Coronary artery (tissue), 2 donors: ENCODE measurements at regions not wholly inside any gene's neighbourhood (a gene's known extent, or its start where the extent isn't known, plus 50 kb on each side); places are given as distances from the start of the nearest gene placed in this dataset.

Experiments used
- DNase-seq: peaks from one replicate; pipeline ENCODE4 v3.0.0-alpha.2; 2017; ENCODE audit warnings: low spot score
- H3K27ac ChIP-seq, 2 donors: fragments of 200-600 bp; sonication (generic); one replicate each; pipeline ENCODE4 v1.5.1; 2016 to 2019
- H3K4me3 ChIP-seq: fragments of 200-600 bp; sonication (generic); 2 replicates; pipeline ENCODE4 v1.5.1; 2016; ENCODE audit warnings: mild to moderate bottlenecking, moderate library complexity
- TF ChIP-seq, protein P1 (sequence below): fragments of 200-600 bp; sonication (generic); IDR thresholded peaks from one replicate; pipeline ENCODE4 v1.5.1; 2019; ENCODE audit warnings: antibody characterized with exemption

DNA sequence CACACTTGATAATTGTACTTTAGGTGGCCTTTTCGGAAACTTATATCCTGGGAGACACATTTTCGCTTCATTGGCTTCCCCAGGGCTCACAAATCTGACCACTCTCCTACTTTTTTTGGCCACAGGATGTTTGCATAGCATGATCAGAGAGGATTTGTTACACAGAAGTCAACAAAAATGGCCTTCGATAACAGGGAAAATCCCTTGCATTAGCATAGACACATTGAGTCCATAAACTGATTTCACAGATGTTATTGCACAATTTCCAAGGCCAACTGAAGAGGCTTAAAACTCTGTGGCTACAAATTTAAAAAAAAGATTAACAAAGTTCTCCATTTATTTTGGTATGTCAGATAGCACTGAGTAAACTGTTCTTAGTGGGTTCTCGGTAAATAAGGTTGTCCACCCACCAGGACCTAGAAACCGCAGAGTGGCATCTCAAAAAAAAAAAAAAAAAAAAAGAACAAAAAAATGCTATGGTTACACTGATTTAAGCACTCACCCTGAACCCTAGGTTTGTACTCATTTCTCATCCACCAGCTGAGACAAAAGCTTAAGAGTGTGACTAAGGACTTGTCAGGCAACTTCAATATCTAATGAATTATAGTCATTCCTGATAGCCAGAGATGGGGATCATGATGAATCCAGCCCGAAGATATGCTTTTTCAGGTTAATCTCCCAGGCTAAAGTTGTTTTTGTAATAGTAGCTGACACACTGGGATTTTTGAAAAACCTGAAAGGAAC is 188.9 kb upstream of the SYNPR start:
- Histone ChIP-seq H3K27ac (no peak overlapping the region), H3K4me3 (no peak overlapping the region)
- TF ChIP-seq, protein P1, sequence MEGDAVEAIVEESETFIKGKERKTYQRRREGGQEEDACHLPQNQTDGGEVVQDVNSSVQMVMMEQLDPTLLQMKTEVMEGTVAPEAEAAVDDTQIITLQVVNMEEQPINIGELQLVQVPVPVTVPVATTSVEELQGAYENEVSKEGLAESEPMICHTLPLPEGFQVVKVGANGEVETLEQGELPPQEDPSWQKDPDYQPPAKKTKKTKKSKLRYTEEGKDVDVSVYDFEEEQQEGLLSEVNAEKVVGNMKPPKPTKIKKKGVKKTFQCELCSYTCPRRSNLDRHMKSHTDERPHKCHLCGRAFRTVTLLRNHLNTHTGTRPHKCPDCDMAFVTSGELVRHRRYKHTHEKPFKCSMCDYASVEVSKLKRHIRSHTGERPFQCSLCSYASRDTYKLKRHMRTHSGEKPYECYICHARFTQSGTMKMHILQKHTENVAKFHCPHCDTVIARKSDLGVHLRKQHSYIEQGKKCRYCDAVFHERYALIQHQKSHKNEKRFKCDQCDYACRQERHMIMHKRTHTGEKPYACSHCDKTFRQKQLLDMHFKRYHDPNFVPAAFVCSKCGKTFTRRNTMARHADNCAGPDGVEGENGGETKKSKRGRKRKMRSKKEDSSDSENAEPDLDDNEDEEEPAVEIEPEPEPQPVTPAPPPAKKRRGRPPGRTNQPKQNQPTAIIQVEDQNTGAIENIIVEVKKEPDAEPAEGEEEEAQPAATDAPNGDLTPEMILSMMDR, result no peak
- no peak for DNase-seq

DNA sequence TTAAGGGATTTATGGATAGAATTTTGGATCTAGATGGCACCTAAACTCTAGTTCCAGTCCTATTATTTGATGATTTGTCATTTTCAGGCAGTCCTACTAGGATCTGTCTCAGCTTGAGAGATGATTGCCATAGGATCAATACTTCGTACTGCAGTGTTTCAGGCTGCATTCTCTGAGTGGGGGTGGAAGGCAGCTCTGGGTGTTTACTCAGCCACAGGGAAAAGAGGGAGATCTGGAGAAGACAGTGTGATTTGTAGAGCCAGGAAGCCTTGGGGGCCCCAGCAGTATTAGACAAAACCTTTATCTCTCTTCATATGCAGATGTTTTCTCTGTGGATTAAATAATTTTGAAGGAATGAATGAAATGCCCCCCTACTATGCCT is 188.4 kb upstream of the SYNPR start:
- no peak overlapping the region for H3K27ac ChIP-seq

DNA sequence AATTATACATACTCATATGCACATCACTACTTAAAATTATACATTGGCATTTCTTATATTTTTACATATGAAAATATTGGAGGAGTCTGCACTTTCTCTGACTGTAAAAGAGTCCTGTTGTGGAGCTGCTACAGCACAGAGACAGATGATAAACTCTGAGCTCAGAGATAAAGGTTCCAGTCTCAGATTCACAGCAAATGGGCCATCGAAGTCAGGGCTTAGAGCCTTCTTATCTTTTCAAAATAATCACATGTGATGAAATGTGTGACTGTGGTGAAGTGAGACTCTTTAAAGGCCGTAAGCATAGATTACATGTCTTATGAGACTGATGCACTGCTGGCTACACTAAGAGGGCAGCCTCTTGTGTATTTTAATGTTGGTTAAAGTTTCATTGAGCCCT is 187.5 kb upstream of the SYNPR start:
- no peak for DNase-seq
- Histone ChIP-seq H3K27ac (no peak overlapping the region), H3K4me3 (no peak overlapping the region)
- TF ChIP-seq, protein P1, result no peak

More for the DNA sequence above, 188.4 kb upstream of the SYNPR start:
- no peak for DNase-seq
- TF ChIP-seq, protein P1, result no peak
- no peak overlapping the region for H3K4me3 ChIP-seq

DNA sequence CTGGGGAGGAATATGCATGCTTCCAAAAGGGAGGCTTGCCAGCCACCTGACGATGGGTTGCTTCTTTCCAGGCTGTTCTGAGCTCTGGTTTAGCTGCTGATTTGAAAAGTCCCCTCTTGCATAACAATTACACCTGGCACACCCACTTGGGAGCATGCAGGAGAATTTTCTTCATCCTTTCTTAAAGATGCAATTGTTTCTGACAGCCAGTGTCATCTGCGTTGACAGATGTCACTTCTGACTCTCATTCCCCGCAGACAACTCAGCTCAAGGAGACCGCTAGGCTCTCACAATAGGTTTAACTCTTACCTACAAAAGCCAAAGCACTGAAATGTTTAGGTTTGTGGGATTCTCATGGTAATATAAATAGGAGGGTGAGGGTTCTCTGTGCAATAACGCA is 185.6 kb upstream of the SYNPR start:
- Histone ChIP-seq H3K4me3 (no peak overlapping the region), H3K27ac (no peak overlapping the region)
- TF ChIP-seq, protein P1, result no peak
- no peak for DNase-seq

DNA sequence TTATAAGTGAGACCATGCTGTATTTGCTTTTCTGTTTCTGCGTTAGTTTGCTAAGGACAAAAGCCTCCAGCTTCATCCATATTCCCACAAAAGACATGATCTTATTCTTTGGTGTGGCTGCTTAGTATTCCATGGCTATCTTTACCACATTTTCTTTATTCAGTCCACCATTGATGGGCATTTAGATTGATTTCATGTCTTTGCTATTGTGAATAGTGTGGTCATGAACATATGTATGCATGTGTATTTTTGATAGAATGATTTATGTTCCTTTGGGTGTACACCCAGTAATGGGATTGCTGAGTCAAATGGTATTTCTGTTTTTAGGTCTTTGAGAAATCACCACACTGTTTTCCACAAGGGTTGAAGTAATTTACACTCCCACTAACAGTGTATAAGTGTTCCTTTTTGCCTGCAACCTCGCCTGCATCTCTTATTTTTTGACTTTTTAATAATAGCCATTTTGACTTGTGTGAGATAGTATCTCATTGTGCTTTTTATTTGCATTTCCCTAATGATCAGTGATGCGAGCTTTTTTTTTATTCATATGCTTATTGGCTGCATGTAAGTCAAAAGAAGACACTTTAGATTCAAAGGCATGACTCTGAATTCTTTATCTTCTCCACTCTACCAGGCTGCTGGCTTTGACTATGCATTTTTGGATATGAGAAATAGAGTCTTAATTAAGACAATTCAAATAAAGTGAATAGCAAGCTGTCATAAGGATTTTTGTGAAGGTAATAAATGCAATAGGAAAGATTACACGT is 183.3 kb upstream of the SYNPR start:
- Histone ChIP-seq H3K27ac (no peak overlapping the region), H3K4me3 (no peak overlapping the region)
- TF ChIP-seq, protein P1, result no peak
- no peak for DNase-seq

DNA sequence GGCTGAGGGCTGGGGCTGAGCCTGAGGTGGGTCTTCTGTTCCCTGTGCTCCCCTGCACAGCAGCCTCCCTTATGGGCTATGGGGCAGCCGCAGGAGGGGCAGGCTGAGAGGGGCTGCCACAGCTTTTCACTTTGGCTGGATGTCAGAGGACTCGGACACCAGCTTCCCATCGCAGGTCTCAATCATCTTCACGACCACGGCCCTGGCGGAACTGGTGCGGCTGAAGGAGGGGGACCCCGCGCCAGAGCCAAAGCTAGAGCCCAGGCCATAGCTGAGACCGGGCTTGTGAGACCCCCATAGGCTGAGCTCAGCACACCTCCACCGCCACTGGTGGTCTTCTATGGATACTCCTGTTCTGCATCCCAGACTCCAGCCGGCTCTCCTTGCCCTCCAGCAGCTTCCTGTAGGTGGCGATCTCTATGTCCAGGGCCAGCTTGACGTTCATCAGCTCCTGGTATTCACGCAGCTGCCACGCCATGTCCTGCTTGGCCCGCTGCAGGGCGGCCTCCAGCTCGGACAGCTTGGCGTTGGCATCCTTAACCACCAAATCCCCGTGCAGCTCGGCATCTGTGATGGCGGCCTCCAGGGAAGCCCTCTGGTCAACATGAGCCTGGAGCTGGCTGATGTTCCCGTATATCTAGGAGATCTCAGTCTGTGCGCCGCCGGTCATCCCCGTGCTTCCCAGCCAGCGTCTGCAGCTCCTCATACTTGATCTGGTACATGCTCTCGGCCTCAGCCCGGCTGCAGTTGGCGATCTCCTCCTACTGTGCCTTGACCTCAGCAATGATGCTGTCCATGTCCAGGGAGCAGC is 181.7 kb upstream of the SYNPR start:
- Histone ChIP-seq H3K4me3 (no peak overlapping the region), H3K27ac (no peak overlapping the region)
- TF ChIP-seq, protein P1, result no peak
- DNase-seq, result no peak
